H9 (cell line): ENCODE measurements at regions not wholly inside any gene's neighbourhood (a gene's known extent, or its start where the extent isn't known, plus 50 kb on each side); places are given as distances from the start of the nearest gene placed in this dataset.

Experiments used
- DNase-seq: peaks from one replicate; pipeline ENCODE4 v3.0.0-alpha.2; 2017
- H2AFZ ChIP-seq: one replicate; pipeline ENCODE4 v1.6.1; 2013; ENCODE audit warnings: mild to moderate bottlenecking, low read length, control low read depth, moderate library complexity
- H2AK5ac ChIP-seq: 2 replicates; pipeline ENCODE4 v1.6.1; 2013; ENCODE audit warnings: low read length, control low read depth, mixed read lengths; ENCODE audit not compliant: insufficient read length
- H2BK120ac ChIP-seq: one replicate; pipeline ENCODE4 v1.6.1; 2013; ENCODE audit warnings: low read depth, mild to moderate bottlenecking, low read length, control low read depth, inconsistent platforms; ENCODE audit not compliant: poor library complexity, severe bottlenecking
- H2BK12ac ChIP-seq: 2 replicates; pipeline ENCODE4 v1.6.1; 2013; ENCODE audit warnings: low read length, control low read depth, mixed read lengths, low read depth; ENCODE audit not compliant: insufficient read length
- H2BK15ac ChIP-seq: 2 replicates; pipeline ENCODE4 v1.6.1; 2013; ENCODE audit warnings: low read depth, low read length, control low read depth
- H2BK20ac ChIP-seq: one replicate; pipeline ENCODE4 v1.6.1; 2013; ENCODE audit warnings: low read depth, mild to moderate bottlenecking, low read length, control low read depth, inconsistent platforms; ENCODE audit not compliant: poor library complexity, severe bottlenecking
- H2BK5ac ChIP-seq: 2 replicates; pipeline ENCODE4 v1.6.1; 2013; ENCODE audit warnings: low read length, control low read depth, mixed read lengths; ENCODE audit not compliant: insufficient read length
- H3K14ac ChIP-seq: 2 replicates; pipeline ENCODE4 v1.6.1; 2013; ENCODE audit warnings: low read length, control low read depth; ENCODE audit not compliant: insufficient read depth
- H3K18ac ChIP-seq: 2 replicates; pipeline ENCODE4 v1.6.1; 2013; ENCODE audit warnings: low read depth, mild to moderate bottlenecking, mixed read lengths, low read length, control low read depth; ENCODE audit not compliant: insufficient read length
- H3K23ac ChIP-seq: 2 replicates; pipeline ENCODE4 v1.6.1; 2013; ENCODE audit warnings: low read length, control low read depth, mixed read lengths, low read depth; ENCODE audit not compliant: insufficient read length
- H3K23me2 ChIP-seq: 2 replicates; pipeline ENCODE4 v1.6.1; 2013; ENCODE audit warnings: low read depth, mild to moderate bottlenecking, mixed read lengths, low read length, control low read depth; ENCODE audit not compliant: insufficient read length, poor library complexity, severe bottlenecking
- H3K27ac ChIP-seq: 2 replicates; pipeline ENCODE4 v1.5.1; 2013; ENCODE audit warnings: low read length, control low read depth, mixed read lengths, low read depth; ENCODE audit not compliant: insufficient read length
- H3K27me3 ChIP-seq: 2 replicates; pipeline ENCODE4 v1.6.1; 2013; ENCODE audit warnings: low read length, control low read depth, inconsistent platforms; ENCODE audit not compliant: insufficient read depth
- H3K4ac ChIP-seq: 2 replicates; pipeline ENCODE4 v1.6.1; 2013; ENCODE audit warnings: low read depth, mild to moderate bottlenecking, control low read depth, inconsistent platforms, low read length, moderate library complexity
- H3K4me1 ChIP-seq: 2 replicates; pipeline ENCODE4 v1.6.1; 2013; ENCODE audit warnings: low read length, control low read depth, inconsistent platforms; ENCODE audit not compliant: insufficient read depth
- H3K4me2 ChIP-seq: 2 replicates; pipeline ENCODE4 v1.6.1; 2013; ENCODE audit warnings: low read length, control low read depth, mixed read lengths; ENCODE audit not compliant: insufficient read length, insufficient read depth
- H3K56ac ChIP-seq: 2 replicates; pipeline ENCODE4 v1.6.1; 2013; ENCODE audit warnings: low read depth, mild to moderate bottlenecking, mixed read lengths, low read length, control low read depth; ENCODE audit not compliant: insufficient read length
- H3K79me1 ChIP-seq: 2 replicates; pipeline ENCODE4 v1.6.1; 2013; ENCODE audit warnings: low read depth, mild to moderate bottlenecking, moderate library complexity, low read length, control low read depth, inconsistent platforms; ENCODE audit not compliant: insufficient read depth, poor library complexity, severe bottlenecking
- H3K79me2 ChIP-seq: 2 replicates; pipeline ENCODE4 v1.6.1; 2013; ENCODE audit warnings: low read length, control low read depth, inconsistent platforms; ENCODE audit not compliant: insufficient read depth
- H3K9ac ChIP-seq: 2 replicates; pipeline ENCODE4 v1.6.1; 2013; ENCODE audit warnings: low read length, control low read depth, mixed read lengths; ENCODE audit not compliant: insufficient read length; ENCODE audit errors: extremely low read depth
- H3K9me3 ChIP-seq: one replicate; pipeline ENCODE4 v1.6.1; 2013; ENCODE audit warnings: low read depth, low read length, inconsistent platforms; ENCODE audit not compliant: control insufficient read depth
- H3T11ph ChIP-seq: one replicate; pipeline ENCODE4 v1.6.1; 2013; ENCODE audit warnings: mild to moderate bottlenecking, low read length, control low read depth, inconsistent platforms
- H4K20me1 ChIP-seq: one replicate; pipeline ENCODE4 v1.6.1; 2013; ENCODE audit not compliant: control insufficient read depth, insufficient read length, insufficient read depth
- H4K5ac ChIP-seq: 2 replicates; pipeline ENCODE4 v1.6.1; 2013; ENCODE audit warnings: low read depth, mild to moderate bottlenecking, mixed read lengths, low read length, control low read depth; ENCODE audit not compliant: insufficient read length
- H4K8ac ChIP-seq: replicated peaks from 2 replicates; pipeline ENCODE4 v1.6.1; 2013; ENCODE audit warnings: low read length, control low read depth, mixed read lengths, low read depth; ENCODE audit not compliant: insufficient read length
- H4K91ac ChIP-seq: 2 replicates; pipeline ENCODE4 v1.6.1; 2013; ENCODE audit warnings: low read depth, mild to moderate bottlenecking, moderate library complexity, mixed read lengths, low read length, control low read depth; ENCODE audit not compliant: insufficient read length
- H3K27ac Mint-ChIP-seq, 3 experiments: 2 replicates in 2 of 3; 3 replicates in 1 of 3; pipeline ENCODE4 v1.8.0; 2020 to 2021; ENCODE audit warnings: mixed read lengths in 3 of 3, mild to moderate bottlenecking in 1 of 3, moderate library complexity in 1 of 3
- H3K27me3 Mint-ChIP-seq: 2 replicates; pipeline ENCODE4 v1.8.0; 2021; ENCODE audit warnings: low read depth, mild to moderate bottlenecking, moderate library complexity, mixed read lengths
- H3K36me3 Mint-ChIP-seq, 3 experiments: 2 replicates in 2 of 3; 3 replicates in 1 of 3; pipeline ENCODE4 v1.8.0; 2020 to 2021; ENCODE audit warnings: low read depth in 3 of 3, mixed read lengths in 3 of 3; ENCODE audit not compliant: insufficient read depth in 1 of 3
- H3K4me1 Mint-ChIP-seq, 2 experiments: 2 replicates each; pipeline ENCODE4 v1.8.0; 2020; ENCODE audit warnings: mixed read lengths in 2 of 2
- H3K4me3 Mint-ChIP-seq, 2 experiments: 2 replicates in 1 of 2; 3 replicates in 1 of 2; pipeline ENCODE4 v1.8.0; 2020 to 2021; ENCODE audit warnings: mild to moderate bottlenecking in 2 of 2, mixed read lengths in 2 of 2, moderate library complexity in 1 of 2
- H3K9me3 Mint-ChIP-seq, 2 experiments: 2 replicates in 1 of 2; 3 replicates in 1 of 2; pipeline ENCODE4 v1.8.0; 2020; ENCODE audit warnings: mild to moderate bottlenecking in 2 of 2, mixed read lengths in 2 of 2, moderate library complexity in 1 of 2
- WGBS: extraction: QIAGEN DNeasy Blood & Tissue Kit; methylation state at CpG from one replicate; pipeline ENCODE4 v1.1.7; 2013; ENCODE audit warnings: missing lambda C conversion rate, low lambda C conversion rate, mixed read lengths; ENCODE audit not compliant: insufficient read length; ENCODE audit errors: extremely low coverage; 5-methylcytosine and 5-hydroxymethylcytosine counted together
- TF ChIP-seq, protein P1 (sequence below): fragments of 200-600 bp; sonication (generic); conservative IDR thresholded peaks from 3 replicates; pipeline ENCODE4 v1.8.0; 2021; ENCODE audit warnings: antibody characterized with exemption, mild to moderate bottlenecking

DNA sequence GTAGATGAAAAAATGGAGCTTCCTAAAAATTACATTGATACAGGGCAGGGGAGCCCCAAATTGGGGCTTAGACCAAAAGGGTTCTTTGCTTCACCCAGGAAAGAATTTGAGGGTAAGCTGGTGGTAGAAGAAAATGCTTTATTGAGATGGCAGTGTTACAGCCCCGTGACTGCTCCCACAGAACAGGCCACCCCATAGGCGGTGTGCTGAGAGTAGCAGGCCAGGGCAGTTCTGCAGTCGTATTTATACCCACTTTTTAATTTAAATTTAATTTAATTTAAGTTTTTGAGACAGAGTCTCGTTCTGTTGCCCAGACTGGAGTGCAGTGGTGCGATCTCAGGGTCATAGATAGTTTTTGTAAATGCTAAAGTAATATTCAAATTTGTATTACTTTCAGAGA, 265.0 kb downstream of the CDH26 start:
- Mint-ChIP-seq H3K4me1 (no peaks in the 10 kb centered on the region), H3K4me3 (no peak overlapping the region), H3K36me3 (no peaks in the 10 kb centered on the region), H3K27ac (no peak overlapping the region), H3K9me3 (no peaks in the 10 kb centered on the region), H3K27me3 (peaks cover 20% of the 10 kb centered on the region)
- Histone ChIP-seq H3K18ac (no peak overlapping the region), H3K56ac (no peak overlapping the region), H3K9ac (no peak overlapping the region), H2BK15ac (no peak overlapping the region), H2AK5ac (no peak overlapping the region), H3K79me2 (no peaks in the 10 kb centered on the region), H4K5ac (no peak overlapping the region), H3K79me1 (no peaks in the 10 kb centered on the region), H4K20me1 (no peaks in the 10 kb centered on the region), H3K27me3 (no peaks in the 10 kb centered on the region), H3T11ph (no peak overlapping the region), H2BK20ac (no peak overlapping the region), H3K4me1 (no peaks in the 10 kb centered on the region), H2AFZ (no peak overlapping the region), H4K8ac (no peak overlapping the region), H4K91ac (no peak overlapping the region), H2BK5ac (no peak overlapping the region), H3K4me2 (no peak overlapping the region), H3K27ac (no peak overlapping the region), H3K9me3 (no peaks in the 10 kb centered on the region), H3K4ac (no peak overlapping the region), H3K23me2 (no peaks in the 10 kb centered on the region), H3K14ac (no peak overlapping the region), H2BK120ac (no peak overlapping the region), H2BK12ac (no peak overlapping the region), H3K23ac (no peak overlapping the region)
- DNase-seq: no peak
- TF ChIP-seq, protein P1, sequence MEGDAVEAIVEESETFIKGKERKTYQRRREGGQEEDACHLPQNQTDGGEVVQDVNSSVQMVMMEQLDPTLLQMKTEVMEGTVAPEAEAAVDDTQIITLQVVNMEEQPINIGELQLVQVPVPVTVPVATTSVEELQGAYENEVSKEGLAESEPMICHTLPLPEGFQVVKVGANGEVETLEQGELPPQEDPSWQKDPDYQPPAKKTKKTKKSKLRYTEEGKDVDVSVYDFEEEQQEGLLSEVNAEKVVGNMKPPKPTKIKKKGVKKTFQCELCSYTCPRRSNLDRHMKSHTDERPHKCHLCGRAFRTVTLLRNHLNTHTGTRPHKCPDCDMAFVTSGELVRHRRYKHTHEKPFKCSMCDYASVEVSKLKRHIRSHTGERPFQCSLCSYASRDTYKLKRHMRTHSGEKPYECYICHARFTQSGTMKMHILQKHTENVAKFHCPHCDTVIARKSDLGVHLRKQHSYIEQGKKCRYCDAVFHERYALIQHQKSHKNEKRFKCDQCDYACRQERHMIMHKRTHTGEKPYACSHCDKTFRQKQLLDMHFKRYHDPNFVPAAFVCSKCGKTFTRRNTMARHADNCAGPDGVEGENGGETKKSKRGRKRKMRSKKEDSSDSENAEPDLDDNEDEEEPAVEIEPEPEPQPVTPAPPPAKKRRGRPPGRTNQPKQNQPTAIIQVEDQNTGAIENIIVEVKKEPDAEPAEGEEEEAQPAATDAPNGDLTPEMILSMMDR: no peak
- no CpG with 5 or more reads among the region's 5 CpGs for WGBS
